HEK293 (cell line): ENCODE measurements at regions not wholly inside any gene's neighbourhood (a gene's known extent, or its start where the extent isn't known, plus 50 kb on each side); places are given as distances from the start of the nearest gene placed in this dataset.

Experiments
- CTCF ChIA-PET: fragments of 350-600 bp; formaldehyde crosslinking; extraction: SDS; loops from one replicate; lab custom pipeline; 2021; ENCODE audit warnings: antibody characterized with exemption; lab: Yijun Ruan, JAX
- POLR2A ChIA-PET: fragments of 300-600 bp; formaldehyde crosslinking; extraction: SDS; loops from one replicate; lab custom pipeline; 2020; ENCODE audit warnings: antibody characterized with exemption, inconsistent platforms; lab: Yijun Ruan, JAX
- H3K27ac ChIP-seq: fragments of 200-500 bp; sonication (Bioruptor generic); 2 replicates; pipeline ENCODE4 v1.5.1; 2014; ENCODE audit warnings: low read depth, low read length, control low read depth, inconsistent platforms; ENCODE audit errors: extremely low read depth
- H3K36me3 ChIP-seq, 2 experiments: fragments of 200-500 bp in 1 of 2; sonication (Bioruptor generic) in 1 of 2; 1 replicate in 1 of 2; 2 replicates in 1 of 2; pipeline ENCODE4 v1.5.1; 2014 to 2017; ENCODE audit warnings: inconsistent platforms in 2 of 2, low read length in 2 of 2; ENCODE audit not compliant: control insufficient read depth in 2 of 2, insufficient read depth in 1 of 2
- H3K4me1 ChIP-seq: fragments of 200-500 bp; sonication (Bioruptor generic); 2 replicates; pipeline ENCODE4 v1.5.1; 2014; ENCODE audit warnings: mild to moderate bottlenecking, low read length, inconsistent platforms; ENCODE audit not compliant: control insufficient read depth, insufficient read depth
- H3K4me3 ChIP-seq: 2 replicates; pipeline ENCODE4 v1.5.1; 2011; ENCODE audit warnings: low read depth, mild to moderate bottlenecking, control low read depth, low read length, moderate library complexity
- H3K9me3 ChIP-seq: fragments of 200-500 bp; sonication (Bioruptor generic); 2 replicates; pipeline ENCODE4 v1.5.1; 2014; ENCODE audit warnings: low read depth, low read length, inconsistent platforms; ENCODE audit not compliant: control insufficient read depth, insufficient read depth
- HOXD13 ChIP-seq: sonication (generic); formaldehyde crosslinking; IDR thresholded peaks from 2 replicates; pipeline ENCODE4 v1.8.0; 2022; ENCODE audit warnings: missing genetic modification reagents, borderline replicate concordance
- MZF1 ChIP-seq: fragments of 450-650 bp; formaldehyde crosslinking; IDR thresholded peaks from 2 replicates; pipeline ENCODE4 v1.5.1; 2017; ENCODE audit warnings: missing biosample characterization, missing genetic modification characterization, borderline replicate concordance
- PRDM4 ChIP-seq: fragments of 450-650 bp; formaldehyde crosslinking; IDR thresholded peaks from 2 replicates; pipeline ENCODE4 v1.5.1; 2017; ENCODE audit warnings: missing biosample characterization, missing genetic modification characterization
- SP2 ChIP-seq: fragments of 450-650 bp; formaldehyde crosslinking; IDR thresholded peaks from 2 replicates; pipeline ENCODE4 v1.5.1; 2016; ENCODE audit warnings: missing biosample characterization, missing genetic modification characterization
- SP3 ChIP-seq: fragments of 450-650 bp; formaldehyde crosslinking; IDR thresholded peaks from 2 replicates; pipeline ENCODE4 v1.5.1; 2016; ENCODE audit warnings: missing biosample characterization, missing genetic modification characterization
- ZFP41 ChIP-seq: fragments of 450-650 bp; formaldehyde crosslinking; IDR thresholded peaks from 2 replicates; pipeline ENCODE4 v1.5.1; 2016; ENCODE audit warnings: missing biosample characterization, missing genetic modification characterization, borderline replicate concordance
- ZNF112 ChIP-seq: fragments of 450-650 bp; formaldehyde crosslinking; IDR thresholded peaks from 2 replicates; pipeline ENCODE4 v1.5.0; 2017; ENCODE audit warnings: missing biosample characterization, missing genetic modification characterization
- ZNF23 ChIP-seq: fragments of 450-650 bp; formaldehyde crosslinking; IDR thresholded peaks from 2 replicates; pipeline ENCODE4 v1.5.1; 2016; ENCODE audit warnings: missing biosample characterization, missing genetic modification characterization, borderline replicate concordance
- ZNF280C ChIP-seq: fragments of 450-650 bp; formaldehyde crosslinking; IDR thresholded peaks from 2 replicates; pipeline ENCODE4 v1.5.1; 2016; ENCODE audit warnings: missing biosample characterization, missing genetic modification characterization
- ZNF354C ChIP-seq: fragments of 450-650 bp; formaldehyde crosslinking; IDR thresholded peaks from 2 replicates; pipeline ENCODE4 v1.5.1; 2016; ENCODE audit warnings: missing biosample characterization, missing genetic modification characterization, low read depth, borderline replicate concordance
- ZNF501 ChIP-seq: fragments of 450-650 bp; formaldehyde crosslinking; IDR thresholded peaks from 2 replicates; pipeline ENCODE4 v1.5.1; 2016; ENCODE audit warnings: missing biosample characterization, missing genetic modification characterization
- ZNF518A ChIP-seq: fragments of 450-650 bp; formaldehyde crosslinking; conservative IDR thresholded peaks from 2 replicates; pipeline ENCODE4 v1.5.1; 2016; ENCODE audit warnings: low read depth, missing biosample characterization, missing genetic modification characterization
- ZNF544 ChIP-seq: fragments of 450-650 bp; formaldehyde crosslinking; IDR thresholded peaks from 2 replicates; pipeline ENCODE4 v1.5.0; 2017; ENCODE audit warnings: missing biosample characterization, missing genetic modification characterization
- ZNF549 ChIP-seq: fragments of 450-650 bp; IDR thresholded peaks from 2 replicates; pipeline ENCODE4 v1.5.1; 2018; ENCODE audit warnings: missing biosample characterization, missing genetic modification characterization, mild to moderate bottlenecking, inconsistent platforms, moderate library complexity
- ZNF555 ChIP-seq: fragments of 450-650 bp; formaldehyde crosslinking; conservative IDR thresholded peaks from 2 replicates; pipeline ENCODE4 v1.5.1; 2017; ENCODE audit warnings: missing biosample characterization, mild to moderate bottlenecking, missing genetic modification characterization, inconsistent platforms
- ZNF561 ChIP-seq: fragments of 450-650 bp; IDR thresholded peaks from 2 replicates; pipeline ENCODE4 v1.5.1; 2018; ENCODE audit warnings: missing biosample characterization, missing genetic modification characterization, borderline replicate concordance
- ZNF654 ChIP-seq: fragments of 450-650 bp; formaldehyde crosslinking; IDR thresholded peaks from 2 replicates; pipeline ENCODE4 v1.5.1; 2016; ENCODE audit warnings: low read depth, missing biosample characterization, missing genetic modification characterization

GRCh38 chr12:89157413-89157812, 194.9 kb downstream of the DUSP6 start:
- H3K27ac ChIP-seq = no peak overlapping the region
- peaks cover 9% of the 10 kb centered on the region; the same call in 1 of the 2 replicates for H3K4me1 ChIP-seq
- no peak overlapping the region for H3K4me3 ChIP-seq
- CTCF ChIA-PET = no interaction called here
- POLR2A ChIA-PET = no interaction called here
- H3K9me3 ChIP-seq = no peaks in the 10 kb centered on the region
- no peaks in the 10 kb centered on the region for H3K36me3 ChIP-seq
- TF ChIP-seq ZNF112 (tag by site-specific recombination) (no peak), ZNF544 (tag by site-specific recombination) (no peak), ZNF561 (tag by site-specific recombination) (no peak), ZNF549 (tag by site-specific recombination) (no peak), ZFP41 (tag by site-specific recombination) (no peak), HOXD13 (CRISPR knock-in tag) (no peak), SP3 (tag by site-specific recombination) (no peak), ZNF501 (tag by site-specific recombination) (no peak), ZNF654 (tag by site-specific recombination) (no peak), ZNF280C (tag by site-specific recombination) (no peak), ZNF23 (tag by site-specific recombination) (no peak), ZNF354C (tag by site-specific recombination) (no peak), ZNF518A (tag by site-specific recombination) (no peak), MZF1 (tag by site-specific recombination) (no peak), SP2 (tag by site-specific recombination) (no peak), PRDM4 (tag by site-specific recombination) (no peak), ZNF555 (no peak)
